Stomach smooth muscle (tissue), 2 donors: ENCODE measurements at regions not wholly inside any gene's neighbourhood (a gene's known extent, or its start where the extent isn't known, plus 50 kb on each side); places are given as distances from the start of the nearest gene placed in this dataset.
"Not testable (repeated sequence)": the region's sequence is repeated elsewhere in the genome, so short reads cannot be mapped to it uniquely, and the experiment has no call there.

Experiments used
- H3K27ac ChIP-seq: one replicate; pipeline ENCODE4 v1.7.0; 2013; ENCODE audit warnings: mild to moderate bottlenecking, low read length, inconsistent platforms
- H3K27me3 ChIP-seq, 2 donors: one replicate each; pipeline ENCODE4 v1.7.0; 2013; ENCODE audit warnings: low read length in 2 of 2; ENCODE audit not compliant: insufficient read depth in 2 of 2, control insufficient read depth in 1 of 2
- H3K36me3 ChIP-seq, 2 donors: one replicate each; pipeline ENCODE4 v1.7.0; 2013; ENCODE audit warnings: low read length in 2 of 2; ENCODE audit not compliant: control insufficient read depth in 2 of 2, insufficient read depth in 2 of 2
- H3K4me1 ChIP-seq: one replicate; pipeline ENCODE4 v1.7.0; 2013; ENCODE audit warnings: low read length; ENCODE audit not compliant: control insufficient read depth, insufficient read depth
- H3K4me3 ChIP-seq, 2 donors: one replicate each; pipeline ENCODE4 v1.7.0; 2013; ENCODE audit warnings: low read length in 2 of 2
- H3K9ac ChIP-seq, 2 donors: one replicate each; pipeline ENCODE4 v1.7.0; 2013; ENCODE audit warnings: low read length in 2 of 2, mild to moderate bottlenecking in 1 of 2
- H3K9me3 ChIP-seq, 2 donors: one replicate each; pipeline ENCODE4 v1.7.0; 2013; ENCODE audit warnings: low read length in 2 of 2; ENCODE audit not compliant: control insufficient read depth in 2 of 2
- donor health status: healthy.
- donor health status: Pancreatic carcinoma.

DNA sequence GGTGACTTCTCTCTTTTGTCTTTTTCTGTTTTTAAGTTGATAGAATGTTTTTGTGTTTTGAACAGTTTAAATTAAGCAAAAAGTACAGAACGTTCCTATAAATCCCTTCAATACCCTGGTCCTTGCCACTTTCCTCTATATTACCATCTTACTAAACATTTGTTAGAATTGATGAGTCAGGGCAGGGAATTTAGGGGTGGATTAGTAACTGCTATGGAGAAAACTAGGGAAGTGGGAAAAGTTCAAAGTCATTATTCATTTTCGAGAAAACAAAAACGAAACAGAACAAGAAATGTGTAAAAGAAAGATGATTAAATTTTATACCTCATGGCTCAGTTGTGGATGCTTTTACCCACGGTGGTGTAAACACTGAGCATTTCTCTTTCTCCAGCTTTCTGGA is 240.4 kb upstream of the SULF2 start:
- Histone ChIP-seq H3K9ac (no peak overlapping the region), H3K36me3 (no peaks in the 10 kb centered on the region), H3K4me1 (peaks cover 6% of the 10 kb centered on the region), H3K27ac (no peak overlapping the region), H3K27me3 (no peaks in the 10 kb centered on the region), H3K4me3 (no peak overlapping the region), H3K9me3 (peaks cover 2 to 6% of the 10 kb centered on the region in 2 donors)

DNA sequence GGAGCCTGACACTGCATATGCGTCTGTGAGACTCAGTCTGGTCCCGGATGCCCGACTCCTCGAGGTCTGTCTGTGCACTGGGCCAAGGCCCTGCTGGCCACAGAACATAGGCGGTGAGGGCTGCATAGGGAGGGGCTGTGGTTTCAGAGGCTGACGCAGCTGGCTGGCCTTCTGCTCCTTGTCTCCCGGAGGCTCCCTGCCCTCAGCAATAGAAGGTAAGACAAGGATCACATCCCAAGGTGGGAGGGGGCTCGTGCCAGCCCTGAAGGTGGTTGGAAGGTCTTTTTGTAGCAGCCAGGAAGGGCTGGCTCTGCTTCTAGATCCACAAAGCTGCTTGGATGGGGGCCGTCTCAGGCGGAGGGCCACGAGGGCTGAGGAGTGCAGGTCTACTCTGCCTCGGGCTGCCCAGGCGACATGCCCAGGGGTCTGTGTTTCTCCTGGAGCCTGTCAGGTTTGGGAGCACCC is 239.8 kb upstream of the SULF2 start:
- peaks cover 2 to 6% of the 10 kb centered on the region in 2 donors for H3K9me3 ChIP-seq
- H3K27ac ChIP-seq = no peak overlapping the region
- peaks cover 6% of the 10 kb centered on the region for H3K4me1 ChIP-seq
- H3K9ac ChIP-seq = no peak overlapping the region
- no peaks in the 10 kb centered on the region for H3K36me3 ChIP-seq
- no peak overlapping the region for H3K4me3 ChIP-seq
- no peaks in the 10 kb centered on the region for H3K27me3 ChIP-seq

DNA sequence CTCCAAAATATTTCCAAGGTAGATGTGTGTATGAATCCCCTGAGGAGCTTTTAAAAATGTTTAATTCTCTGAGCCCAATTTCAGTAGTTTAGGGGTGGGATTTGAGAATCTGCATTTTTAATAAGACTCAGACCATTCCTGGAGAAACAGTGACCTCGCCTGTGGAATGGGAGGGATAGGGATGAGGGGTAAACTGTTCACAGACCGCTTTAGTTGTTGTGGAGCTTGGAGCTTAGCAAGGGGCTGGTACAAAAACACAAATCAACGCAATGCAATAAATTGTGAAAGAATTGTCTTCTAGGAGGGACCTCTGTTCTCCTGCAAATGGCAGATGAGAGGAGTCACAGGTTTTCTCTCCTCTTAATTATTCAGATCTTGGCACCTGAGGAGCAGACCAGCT is 239.3 kb upstream of the SULF2 start:
- H3K36me3 ChIP-seq = no peaks in the 10 kb centered on the region
- H3K9ac ChIP-seq = no peak overlapping the region
- H3K9me3 ChIP-seq = peaks cover 2 to 6% of the 10 kb centered on the region in 2 donors
- peaks cover 6% of the 10 kb centered on the region for H3K4me1 ChIP-seq
- no peaks in the 10 kb centered on the region for H3K27me3 ChIP-seq
- H3K4me3 ChIP-seq = no peak overlapping the region
- no peak overlapping the region for H3K27ac ChIP-seq

DNA sequence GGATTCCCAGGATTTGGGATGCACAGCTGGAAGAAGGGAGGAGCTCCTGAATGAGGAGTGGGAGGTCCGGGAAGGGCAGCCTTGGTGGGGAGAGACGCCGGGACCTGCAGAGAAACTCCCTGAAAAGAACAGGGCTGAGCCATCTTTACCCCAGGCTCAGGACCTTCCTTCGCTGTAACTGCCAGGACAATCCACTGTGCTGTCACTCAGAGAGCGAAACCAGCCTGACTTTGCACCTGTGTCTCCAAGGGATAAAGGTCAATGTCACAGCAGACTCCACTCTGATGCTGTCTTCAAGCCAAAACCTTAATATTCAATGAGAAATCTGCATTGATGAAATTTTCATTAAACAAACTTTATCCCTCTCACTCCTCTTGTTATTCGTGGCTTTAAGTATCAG is 235.4 kb upstream of the SULF2 start:
- H3K27me3 ChIP-seq, H3K4me3 ChIP-seq, H3K9ac ChIP-seq, H3K36me3 ChIP-seq, H3K4me1 ChIP-seq, H3K27ac ChIP-seq, H3K9me3 ChIP-seq: not testable (repeated sequence)

DNA sequence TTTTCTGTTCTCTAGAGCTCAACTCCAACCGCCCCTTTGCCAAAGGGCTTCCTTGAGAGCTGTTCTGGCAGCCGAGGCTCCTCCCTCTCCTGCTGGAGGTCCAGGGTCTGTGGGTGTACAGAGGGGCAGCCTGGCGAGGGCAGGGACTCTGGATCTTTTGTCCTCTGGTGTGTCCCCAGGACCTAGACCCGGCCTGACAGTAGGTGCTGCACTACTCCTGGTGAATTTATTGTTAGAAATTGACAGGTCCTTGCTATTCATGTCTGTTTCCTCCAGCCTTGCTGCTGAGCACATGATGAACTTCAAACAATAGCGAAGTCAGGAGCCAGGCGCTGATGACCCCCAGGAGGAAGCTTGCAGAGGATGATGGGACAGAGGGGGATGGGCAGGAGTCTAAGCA is 234.7 kb upstream of the SULF2 start:
- Histone ChIP-seq H3K36me3 (no peaks in the 10 kb centered on the region), H3K4me3 (no peak overlapping the region), H3K27ac (no peak overlapping the region), H3K4me1 (peaks cover 3% of the 10 kb centered on the region), H3K9ac (no peak overlapping the region), H3K9me3 (peaks cover 5 to 6% of the 10 kb centered on the region in 2 donors), H3K27me3 (no peaks in the 10 kb centered on the region)

DNA sequence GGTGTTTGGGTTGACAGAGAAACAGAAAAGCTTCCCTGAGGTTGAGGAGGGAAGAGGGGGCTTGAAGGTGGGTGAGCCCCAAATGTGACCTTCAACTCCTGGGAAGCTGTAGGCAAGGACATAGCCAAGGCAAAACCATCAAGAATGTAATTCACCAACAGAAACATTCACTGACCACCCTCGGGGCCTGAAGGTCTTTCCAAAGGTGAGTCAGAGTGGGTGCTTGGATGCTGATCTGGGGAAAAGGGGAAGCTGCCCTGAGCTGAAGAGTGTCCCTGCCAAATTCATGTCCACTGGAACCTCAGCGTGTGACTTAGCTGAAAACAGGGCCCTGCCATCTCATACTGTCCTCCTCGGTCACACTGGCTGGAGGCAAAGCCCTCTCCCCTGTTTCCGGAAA is 234.2 kb upstream of the SULF2 start:
- no peaks in the 10 kb centered on the region for H3K4me1 ChIP-seq
- no peak overlapping the region for H3K9ac ChIP-seq
- H3K27ac ChIP-seq = no peak overlapping the region
- peaks cover 5 to 6% of the 10 kb centered on the region in 2 donors for H3K9me3 ChIP-seq
- H3K4me3 ChIP-seq = no peak overlapping the region
- H3K27me3 ChIP-seq = no peaks in the 10 kb centered on the region
- no peaks in the 10 kb centered on the region for H3K36me3 ChIP-seq

DNA sequence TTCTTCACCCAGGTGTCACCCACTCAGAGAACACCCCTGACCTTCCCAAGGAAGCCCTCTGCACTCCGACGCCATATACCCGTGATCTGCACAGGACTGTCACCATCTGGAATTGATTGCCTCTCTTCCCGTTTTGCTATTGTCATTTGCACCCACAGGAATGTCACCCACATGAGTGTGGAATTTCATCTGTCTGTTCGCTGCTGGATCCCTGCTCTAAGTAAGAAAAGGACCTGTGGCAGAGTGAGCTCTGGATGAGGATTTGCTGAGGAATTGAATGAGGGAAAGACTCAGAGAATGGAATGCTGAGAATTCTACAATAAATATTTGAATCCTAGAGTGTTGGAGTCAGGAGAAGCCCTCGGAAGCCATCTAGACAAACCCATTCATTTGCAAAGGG is 233.6 kb upstream of the SULF2 start:
- H3K4me1 ChIP-seq, H3K27ac ChIP-seq, H3K36me3 ChIP-seq, H3K9me3 ChIP-seq, H3K9ac ChIP-seq, H3K27me3 ChIP-seq, H3K4me3 ChIP-seq: not testable (repeated sequence)

DNA sequence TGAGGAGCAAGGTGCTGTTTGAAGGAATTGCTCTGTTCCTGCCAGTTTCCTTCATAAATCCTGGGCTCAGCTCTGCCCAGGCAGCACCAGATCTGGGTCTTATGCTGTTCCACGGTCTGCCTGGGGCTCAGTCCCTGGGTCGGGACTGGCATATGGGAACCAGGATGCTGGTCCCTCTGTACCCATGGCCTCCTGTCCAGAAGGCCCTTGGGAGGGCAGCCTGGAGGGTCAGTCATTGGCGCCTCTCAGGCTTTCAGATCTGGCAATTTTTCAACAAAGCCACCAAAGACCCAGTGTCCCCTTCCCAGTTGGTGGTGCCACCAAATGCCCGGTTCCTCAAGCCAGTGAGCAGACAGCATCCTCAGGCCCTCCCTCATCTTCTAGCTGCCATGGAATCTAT is 232.7 kb upstream of the SULF2 start:
- Histone ChIP-seq H3K36me3 (no peaks in the 10 kb centered on the region), H3K27ac (no peak overlapping the region), H3K4me3 (no peak overlapping the region), H3K9me3 (peaks cover 3 to 6% of the 10 kb centered on the region in 2 donors), H3K9ac (no peak overlapping the region), H3K27me3 (no peaks in the 10 kb centered on the region), H3K4me1 (no peaks in the 10 kb centered on the region)

DNA sequence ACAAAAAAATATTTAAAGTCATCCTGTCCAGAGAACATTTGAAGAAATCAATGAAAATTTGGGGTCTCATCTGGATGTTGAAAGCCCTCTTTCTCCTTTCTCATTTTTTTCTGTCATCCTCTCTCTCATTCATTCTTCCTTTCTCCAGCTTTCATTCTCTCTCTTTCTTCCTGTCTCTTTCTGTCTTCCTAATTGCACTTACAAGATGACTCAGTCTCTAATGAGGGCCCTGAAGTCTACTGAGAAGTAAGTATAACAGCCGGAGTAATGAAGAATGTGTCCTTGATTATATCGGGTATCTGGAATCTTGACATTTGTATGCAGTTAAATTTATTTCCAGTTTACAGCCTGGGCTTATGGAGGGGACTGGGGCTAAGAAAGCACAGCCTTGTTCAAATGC is 232.2 kb upstream of the SULF2 start:
- no peak overlapping the region for H3K9ac ChIP-seq
- H3K4me3 ChIP-seq = no peak overlapping the region
- H3K27ac ChIP-seq = no peak overlapping the region
- H3K9me3 ChIP-seq = peaks cover 5 to 6% of the 10 kb centered on the region in 2 donors
- no peaks in the 10 kb centered on the region for H3K36me3 ChIP-seq
- no peaks in the 10 kb centered on the region for H3K27me3 ChIP-seq
- no peaks in the 10 kb centered on the region for H3K4me1 ChIP-seq

DNA sequence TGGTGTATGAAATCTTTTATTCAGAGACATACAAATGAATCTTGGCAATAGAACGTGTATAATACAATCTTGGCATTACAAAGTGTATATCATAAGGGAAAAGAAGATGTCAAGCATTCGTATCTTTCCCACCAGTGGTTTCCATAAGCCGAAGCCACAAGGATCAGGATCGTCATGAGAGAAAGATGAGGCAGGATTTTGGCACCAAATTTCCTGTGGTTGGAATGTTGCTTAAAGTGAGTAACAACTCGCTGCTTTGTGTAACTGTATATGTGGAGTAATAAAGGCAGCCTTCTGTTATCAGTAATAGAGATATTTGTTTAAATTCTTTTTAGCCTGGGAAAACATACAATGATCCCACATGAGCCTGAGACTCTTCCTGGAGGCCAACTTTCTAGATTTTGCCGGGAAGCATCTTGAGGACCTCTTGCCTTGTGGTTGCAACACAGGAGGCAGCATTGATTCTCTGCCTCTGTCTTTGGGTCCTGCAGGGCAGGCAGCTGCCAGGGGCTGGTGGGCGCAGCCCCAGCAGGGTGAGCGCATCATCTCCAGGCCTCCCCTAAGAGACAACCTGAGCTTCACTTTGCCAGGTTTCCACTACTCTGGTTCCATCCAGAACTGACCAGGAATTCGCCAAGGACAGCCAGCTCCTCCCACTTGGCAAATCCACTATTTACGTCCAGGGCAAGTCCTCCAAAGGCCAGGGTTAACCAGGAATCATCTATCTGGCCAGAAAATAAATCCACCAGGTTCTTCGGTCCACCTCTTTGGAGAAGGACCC is 230.9 kb upstream of the SULF2 start:
- Histone ChIP-seq H3K36me3 (no peaks in the 10 kb centered on the region), H3K4me1 (no peaks in the 10 kb centered on the region), H3K4me3 (no peak overlapping the region), H3K27ac (no peak overlapping the region), H3K27me3 (no peaks in the 10 kb centered on the region), H3K9ac (no peak overlapping the region), H3K9me3 (peaks cover 0 to 10% of the 10 kb centered on the region in 2 donors)

DNA sequence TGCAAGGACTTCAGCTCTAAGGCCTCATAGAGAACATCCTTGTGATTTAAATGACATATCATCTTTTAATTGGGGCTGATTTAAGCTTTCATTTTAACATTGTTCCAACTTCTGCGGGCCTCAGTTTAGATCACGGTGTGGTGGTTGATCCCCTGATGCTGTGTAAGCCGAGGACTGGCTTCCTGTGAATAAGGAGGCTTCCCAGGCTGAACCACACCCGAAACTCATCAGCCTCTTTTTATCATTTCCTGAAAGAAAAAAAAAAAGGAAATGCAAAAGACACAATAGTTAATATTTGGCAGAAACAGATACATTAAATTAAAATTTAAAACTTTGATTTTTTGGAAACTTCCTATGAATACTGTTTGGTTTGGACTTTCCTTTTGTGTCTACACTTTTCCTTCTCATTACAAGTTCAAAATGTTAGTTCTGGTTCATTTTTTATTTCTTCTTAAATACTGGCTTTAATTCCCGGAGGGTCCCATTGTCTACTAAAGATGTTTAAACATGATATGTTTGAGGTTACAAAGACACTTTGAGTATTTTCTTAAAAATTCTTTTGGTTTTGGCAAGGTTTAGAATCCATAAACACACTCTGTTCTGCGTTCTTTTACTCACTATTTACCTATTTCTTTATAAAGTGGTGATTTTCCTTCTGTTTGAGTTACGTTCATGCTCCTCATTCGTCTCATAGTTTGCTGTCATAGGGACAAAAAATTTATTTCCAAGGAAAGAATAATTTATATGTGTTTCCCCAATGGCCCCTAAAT is 230.0 kb upstream of the SULF2 start:
- Histone ChIP-seq H3K27me3 (no peaks in the 10 kb centered on the region), H3K27ac (no peak overlapping the region), H3K9ac (no peak overlapping the region)

More for the DNA sequence above, 230.0 kb upstream of the SULF2 start:
- H3K4me1 ChIP-seq = no peaks in the 10 kb centered on the region
- H3K9me3 ChIP-seq = peaks cover 5 to 10% of the 10 kb centered on the region in 2 donors
- H3K4me3 ChIP-seq = no peak overlapping the region
- H3K36me3 ChIP-seq = no peaks in the 10 kb centered on the region
